Memory B cell (primary cell): ENCODE measurements at regions not wholly inside any gene's neighbourhood (a gene's known extent, or its start where the extent isn't known, plus 50 kb on each side); places are given as distances from the start of the nearest gene placed in this dataset.

Experiments used
- ATAC-seq: fragments of 150-1000 bp; cut with Tn5 transposase; 2 replicates; pipeline ENCODE4 v1.10.0; 2021; ENCODE audit warnings: low read depth, mild to moderate bottlenecking, moderate library complexity
- DNase-seq, 2 donors: peaks; one replicate each; pipeline ENCODE4 v3.0.0; 2022; ENCODE audit warnings: low spot score in 2 of 2
- H3K27ac Mint-ChIP-seq: one replicate; pipeline ENCODE4 v1.8.0; 2022; ENCODE audit warnings: mild to moderate bottlenecking, moderate library complexity, mixed read lengths
- H3K27me3 Mint-ChIP-seq: one replicate; pipeline ENCODE4 v1.8.0; 2022; ENCODE audit warnings: mixed read lengths
- H3K36me3 Mint-ChIP-seq: one replicate; pipeline ENCODE4 v1.8.0; 2022; ENCODE audit warnings: mild to moderate bottlenecking, mixed read lengths
- H3K4me1 Mint-ChIP-seq: one replicate; pipeline ENCODE4 v1.8.0; 2022; ENCODE audit warnings: mixed read lengths
- H3K4me3 Mint-ChIP-seq: one replicate; pipeline ENCODE4 v1.8.0; 2022; ENCODE audit warnings: mild to moderate bottlenecking, moderate library complexity, mixed read lengths
- H3K9me3 Mint-ChIP-seq: one replicate; pipeline ENCODE4 v1.8.0; 2022; ENCODE audit warnings: mixed read lengths

GRCh38 chr3:135366816-135367215 lies 571.8 kb downstream of the EPHB1 start:
- H3K9me3 Mint-ChIP-seq, result no peaks in the 10 kb centered on the region
- no peak for DNase-seq
- ATAC-seq, result no peak
- H3K4me3 Mint-ChIP-seq, result no peak overlapping the region
- H3K27me3 Mint-ChIP-seq, result no peaks in the 10 kb centered on the region
- H3K36me3 Mint-ChIP-seq, result no peaks in the 10 kb centered on the region
- H3K27ac Mint-ChIP-seq, result no peak overlapping the region
- no peaks in the 10 kb centered on the region for H3K4me1 Mint-ChIP-seq

DNA sequence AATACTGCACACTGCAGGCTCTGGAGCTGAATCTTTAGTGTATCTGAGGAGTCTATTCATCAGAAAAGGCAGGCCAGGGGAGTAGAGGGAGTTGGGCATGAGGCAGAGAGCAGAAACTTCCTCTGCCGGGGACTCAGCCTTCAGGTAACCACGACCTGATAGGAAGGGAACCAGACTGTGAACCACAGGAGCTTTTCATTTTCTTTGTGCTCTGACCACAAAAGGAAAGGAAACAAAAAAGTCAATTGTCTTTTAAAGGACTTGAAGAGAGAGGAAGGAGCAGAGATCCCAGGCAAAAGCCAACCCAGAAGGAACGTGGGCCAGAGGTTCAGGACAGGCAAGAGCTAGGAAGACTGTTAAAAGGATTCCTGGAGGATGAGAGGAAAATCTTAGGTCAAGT lies 573.3 kb downstream of the EPHB1 start:
- ATAC-seq (no peak), DNase-seq (no peak)
- no peaks in the 10 kb centered on the region for H3K27me3 Mint-ChIP-seq
- no peaks in the 10 kb centered on the region for H3K36me3 Mint-ChIP-seq
- H3K9me3 Mint-ChIP-seq, result no peaks in the 10 kb centered on the region
- H3K4me3 Mint-ChIP-seq, result no peak overlapping the region
- H3K27ac Mint-ChIP-seq, result no peak overlapping the region
- no peaks in the 10 kb centered on the region for H3K4me1 Mint-ChIP-seq

DNA sequence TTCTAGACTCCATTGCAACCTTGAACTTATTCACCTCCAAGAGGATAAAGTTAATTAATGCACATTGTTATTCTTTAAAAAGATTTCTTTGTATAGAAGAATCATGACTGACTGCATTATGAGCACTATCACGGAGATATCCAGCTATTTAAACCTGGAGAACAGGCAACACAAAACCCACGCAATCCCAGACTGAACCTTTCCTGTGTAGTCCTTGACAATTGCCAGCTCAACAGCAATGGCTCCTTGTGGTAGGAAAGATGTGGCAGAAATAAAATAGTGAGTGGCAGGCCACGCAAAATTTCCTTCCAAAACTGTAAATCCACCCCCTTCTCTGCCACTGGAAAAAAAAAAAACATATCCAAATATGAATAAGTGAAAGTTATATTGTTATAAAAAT lies 573.7 kb downstream of the EPHB1 start:
- DNase-seq, result no peak
- Mint-ChIP-seq H3K9me3 (no peaks in the 10 kb centered on the region), H3K36me3 (no peaks in the 10 kb centered on the region), H3K4me3 (no peak overlapping the region), H3K4me1 (no peaks in the 10 kb centered on the region), H3K27ac (no peak overlapping the region), H3K27me3 (no peaks in the 10 kb centered on the region)
- ATAC-seq, result no peak

GRCh38 chr3:135374571-135374970 lies 579.5 kb downstream of the EPHB1 start:
- Mint-ChIP-seq H3K4me3 (no peak overlapping the region), H3K9me3 (peaks cover 3% of the 10 kb centered on the region), H3K27ac (no peak overlapping the region), H3K27me3 (peaks cover 6% of the 10 kb centered on the region), H3K36me3 (no peaks in the 10 kb centered on the region), H3K4me1 (no peaks in the 10 kb centered on the region)
- ATAC-seq (no peak), DNase-seq (no peak)

GRCh38 chr3:135382188-135382587 lies 583.3 kb upstream of the PPP2R3A start:
- Mint-ChIP-seq H3K27me3 (peaks cover 5% of the 10 kb centered on the region), H3K4me3 (no peak overlapping the region)
- no peak for ATAC-seq

DNA sequence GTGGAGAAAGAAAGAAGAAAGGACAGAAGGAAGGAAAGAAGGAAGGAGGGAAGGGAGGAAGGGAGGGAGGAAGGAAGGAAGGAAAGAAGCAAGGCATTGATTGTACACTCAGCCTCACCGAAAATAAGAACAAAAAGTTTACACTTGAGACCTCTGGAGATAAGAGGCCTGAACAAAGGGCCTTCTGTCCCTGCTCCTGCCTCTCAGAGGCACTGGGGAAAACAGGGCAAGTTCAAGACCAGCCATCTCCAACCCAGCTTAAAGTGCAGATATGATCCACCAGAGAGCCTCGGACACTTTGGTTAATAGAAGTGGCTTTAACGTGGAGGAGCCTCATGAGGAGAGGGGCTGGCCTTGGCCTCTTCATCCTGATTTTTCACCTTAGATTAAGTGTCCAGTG lies 582.9 kb upstream of the PPP2R3A start:
- Mint-ChIP-seq H3K36me3 (no peaks in the 10 kb centered on the region), H3K9me3 (no peaks in the 10 kb centered on the region), H3K27ac (no peak overlapping the region), H3K27me3 (peaks cover 5% of the 10 kb centered on the region), H3K4me3 (no peak overlapping the region), H3K4me1 (no peaks in the 10 kb centered on the region)
- DNase-seq, result no peak
- ATAC-seq, result no peak

More at GRCh38 chr3:135382188-135382587, 583.3 kb upstream of the PPP2R3A start:
- no peaks in the 10 kb centered on the region for H3K36me3 Mint-ChIP-seq
- DNase-seq, result no peak
- H3K27ac Mint-ChIP-seq, result no peak overlapping the region
- H3K9me3 Mint-ChIP-seq, result no peaks in the 10 kb centered on the region
- H3K4me1 Mint-ChIP-seq, result no peaks in the 10 kb centered on the region

- Mint-ChIP-seq H3K36me3 (no peaks in the 10 kb centered on the region), H3K9me3 (no peaks in the 10 kb centered on the region), H3K27ac (no peak overlapping the region), H3K4me3 (no peak overlapping the region), H3K4me1 (no peaks in the 10 kb centered on the region), H3K27me3 (peaks cover 5% of the 10 kb centered on the region)
- no peak for DNase-seq
- no peak for ATAC-seq
Observed at GRCh38 chr3:135383301-135383700, 582.2 kb upstream of the PPP2R3A start.

DNA sequence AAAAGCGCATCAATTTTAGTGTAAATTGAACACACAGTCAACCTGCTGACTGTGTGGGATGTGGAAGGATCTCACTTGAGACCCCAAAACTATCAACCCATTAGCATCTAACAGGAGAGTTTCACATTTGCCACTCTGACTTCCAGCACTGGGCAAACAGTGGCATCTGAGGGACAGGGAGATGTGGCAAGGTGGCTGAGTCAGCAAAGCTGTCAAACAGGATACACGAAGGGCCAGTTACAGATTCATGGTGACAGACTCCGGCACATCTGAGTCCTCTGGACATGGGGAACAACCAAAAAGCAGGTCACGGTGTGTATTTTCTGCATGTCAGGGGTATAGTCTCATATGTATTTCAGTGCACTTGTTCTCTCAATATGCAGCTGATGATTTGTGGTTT lies 573.4 kb upstream of the PPP2R3A start:
- ATAC-seq (no peak), DNase-seq (no peak)
- no peaks in the 10 kb centered on the region for H3K27me3 Mint-ChIP-seq
- H3K27ac Mint-ChIP-seq, result no peak overlapping the region
- peaks cover 8% of the 10 kb centered on the region for H3K9me3 Mint-ChIP-seq
- peaks cover 3% of the 10 kb centered on the region for H3K36me3 Mint-ChIP-seq
- H3K4me1 Mint-ChIP-seq, result no peaks in the 10 kb centered on the region
- H3K4me3 Mint-ChIP-seq, result no peak overlapping the region

DNA sequence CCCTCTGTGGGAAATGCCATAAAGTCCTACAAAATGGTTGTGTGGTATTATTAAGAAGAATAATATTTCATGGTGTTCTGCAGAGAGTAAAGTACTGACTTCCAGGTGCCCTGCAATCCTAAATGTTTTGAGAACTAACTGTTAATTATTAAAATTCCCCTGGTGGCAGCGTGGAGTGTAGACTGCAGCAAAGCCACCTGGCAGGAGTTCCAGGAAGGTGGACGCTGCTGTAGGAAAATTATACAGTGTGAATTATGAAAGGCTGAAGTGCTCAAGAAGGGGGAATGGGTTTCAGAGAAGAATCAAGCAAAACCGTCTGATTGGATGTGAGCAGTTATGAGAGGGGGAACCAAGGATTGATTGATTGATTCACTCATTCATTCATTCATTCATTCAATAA lies 572.4 kb upstream of the PPP2R3A start:
- ATAC-seq, result no peak
- H3K4me3 Mint-ChIP-seq, result no peak overlapping the region
- no peak overlapping the region for H3K27ac Mint-ChIP-seq
- H3K4me1 Mint-ChIP-seq, result no peaks in the 10 kb centered on the region
- H3K27me3 Mint-ChIP-seq, result no peaks in the 10 kb centered on the region
- no peak for DNase-seq
- peaks cover 10% of the 10 kb centered on the region for H3K9me3 Mint-ChIP-seq
- peaks cover 3% of the 10 kb centered on the region for H3K36me3 Mint-ChIP-seq

DNA sequence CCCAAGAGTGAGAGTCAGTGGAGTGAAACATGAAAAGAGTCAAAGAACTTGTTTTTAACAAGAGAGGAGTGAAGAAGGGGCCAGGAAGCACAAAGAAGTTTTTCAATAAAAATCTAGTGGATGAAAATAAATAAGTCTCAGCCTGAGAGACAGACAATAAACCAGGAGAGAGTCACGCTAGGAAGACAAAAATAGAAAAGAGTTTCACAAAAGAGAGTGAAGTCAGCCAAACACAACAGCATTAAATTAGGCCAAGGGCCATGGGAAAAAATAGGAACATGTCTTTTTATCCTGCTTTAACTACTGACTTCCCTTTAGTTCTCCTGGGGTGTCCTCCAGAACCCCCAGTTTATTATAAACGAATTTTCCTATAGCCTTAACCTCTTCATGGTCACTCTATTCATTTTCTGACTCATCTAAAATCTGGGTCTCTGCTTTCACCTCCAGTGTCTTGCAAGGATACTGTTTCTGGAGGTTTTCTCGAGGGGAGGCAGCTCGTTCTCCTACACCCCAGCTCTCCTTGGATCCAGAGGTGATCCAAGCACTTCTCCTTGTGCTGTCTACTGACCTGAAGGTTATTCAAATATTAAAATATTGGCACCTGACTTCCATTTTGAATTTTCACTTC lies 571.5 kb upstream of the PPP2R3A start:
- DNase-seq (no peak), ATAC-seq (no peak)
- Mint-ChIP-seq H3K9me3 (peaks cover 7% of the 10 kb centered on the region), H3K4me1 (no peaks in the 10 kb centered on the region), H3K27ac (no peak overlapping the region), H3K27me3 (no peaks in the 10 kb centered on the region), H3K4me3 (no peak overlapping the region), H3K36me3 (peaks cover 2% of the 10 kb centered on the region)

- Mint-ChIP-seq H3K9me3 (no peaks in the 10 kb centered on the region), H3K4me3 (no peak overlapping the region), H3K36me3 (no peaks in the 10 kb centered on the region), H3K27ac (no peak overlapping the region), H3K4me1 (no peaks in the 10 kb centered on the region), H3K27me3 (no peaks in the 10 kb centered on the region)
- DNase-seq, result no peak
- no peak for ATAC-seq
Observed at GRCh38 chr3:135412475-135412874, 553.1 kb upstream of the PPP2R3A start.

- H3K27ac Mint-ChIP-seq, result no peak overlapping the region
- no peak for ATAC-seq
Observed at GRCh38 chr3:135416182-135416581, 549.3 kb upstream of the PPP2R3A start.

GRCh38 chr3:135419155-135419554 lies 546.4 kb upstream of the PPP2R3A start:
- no peak overlapping the region for H3K4me3 Mint-ChIP-seq
- DNase-seq, result no peak
- no peaks in the 10 kb centered on the region for H3K9me3 Mint-ChIP-seq
- H3K27ac Mint-ChIP-seq, result no peak overlapping the region
- ATAC-seq, result no peak
- peaks cover 3% of the 10 kb centered on the region for H3K27me3 Mint-ChIP-seq
- H3K36me3 Mint-ChIP-seq, result no peaks in the 10 kb centered on the region
- no peaks in the 10 kb centered on the region for H3K4me1 Mint-ChIP-seq

More at GRCh38 chr3:135416182-135416581, 549.3 kb upstream of the PPP2R3A start:
- Mint-ChIP-seq H3K27me3 (no peaks in the 10 kb centered on the region), H3K4me3 (no peak overlapping the region), H3K36me3 (no peaks in the 10 kb centered on the region), H3K9me3 (no peaks in the 10 kb centered on the region), H3K4me1 (no peaks in the 10 kb centered on the region)
- no peak for DNase-seq

DNA sequence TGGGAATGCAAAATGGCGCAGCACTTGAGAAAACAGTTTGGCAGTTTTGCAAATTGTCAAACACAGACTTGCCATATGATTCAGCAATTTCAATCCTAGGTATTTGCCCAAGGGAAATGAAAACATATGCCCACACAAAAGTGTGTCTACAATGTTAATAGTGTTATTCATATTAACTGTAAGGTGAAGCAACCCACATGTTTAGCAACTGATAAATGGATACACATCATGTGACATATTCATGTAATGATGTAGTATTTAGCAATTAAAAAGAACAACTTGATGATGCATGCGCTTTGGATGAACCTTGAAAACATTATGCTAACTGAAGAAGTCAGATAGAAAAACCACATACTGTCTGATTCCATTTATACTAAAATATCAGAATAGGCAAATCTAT lies 539.0 kb upstream of the PPP2R3A start:
- H3K4me3 Mint-ChIP-seq, result no peak overlapping the region
- H3K4me1 Mint-ChIP-seq, result no peaks in the 10 kb centered on the region
- no peak for ATAC-seq
- no peak for DNase-seq
- no peaks in the 10 kb centered on the region for H3K9me3 Mint-ChIP-seq
- H3K27ac Mint-ChIP-seq, result no peak overlapping the region
- peaks cover 4% of the 10 kb centered on the region for H3K27me3 Mint-ChIP-seq
- no peaks in the 10 kb centered on the region for H3K36me3 Mint-ChIP-seq

DNA sequence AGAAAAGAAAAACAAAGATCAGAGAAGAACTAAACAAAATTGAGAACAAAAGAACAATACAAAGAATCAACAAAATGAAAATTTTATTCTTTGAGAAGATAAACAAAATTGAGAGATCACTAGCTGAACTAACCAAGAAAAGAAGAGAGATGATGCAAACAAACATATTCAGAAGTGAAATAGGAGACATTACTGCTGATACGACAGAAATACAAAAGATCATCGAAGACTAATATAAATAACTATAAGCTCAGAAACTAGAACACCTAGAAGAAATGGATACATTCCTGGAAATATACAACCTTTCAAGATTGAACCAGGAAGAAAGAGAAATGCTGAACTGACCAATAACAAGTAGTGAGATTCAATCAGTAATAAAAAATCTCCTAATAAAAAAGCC lies 533.1 kb upstream of the PPP2R3A start:
- H3K27me3 Mint-ChIP-seq, result peaks cover 2% of the 10 kb centered on the region
- peaks cover 3% of the 10 kb centered on the region for H3K9me3 Mint-ChIP-seq
- no peaks in the 10 kb centered on the region for H3K4me1 Mint-ChIP-seq
- H3K4me3 Mint-ChIP-seq, result no peak overlapping the region
- DNase-seq (no peak), ATAC-seq (no peak)
- H3K36me3 Mint-ChIP-seq, result no peaks in the 10 kb centered on the region
- no peak overlapping the region for H3K27ac Mint-ChIP-seq
